ENCODE measurements at regions not wholly inside any gene's neighbourhood (a gene's known extent, or its start where the extent isn't known, plus 50 kb on each side); places are given as distances from the start of the nearest gene placed in this dataset.

DNA sequence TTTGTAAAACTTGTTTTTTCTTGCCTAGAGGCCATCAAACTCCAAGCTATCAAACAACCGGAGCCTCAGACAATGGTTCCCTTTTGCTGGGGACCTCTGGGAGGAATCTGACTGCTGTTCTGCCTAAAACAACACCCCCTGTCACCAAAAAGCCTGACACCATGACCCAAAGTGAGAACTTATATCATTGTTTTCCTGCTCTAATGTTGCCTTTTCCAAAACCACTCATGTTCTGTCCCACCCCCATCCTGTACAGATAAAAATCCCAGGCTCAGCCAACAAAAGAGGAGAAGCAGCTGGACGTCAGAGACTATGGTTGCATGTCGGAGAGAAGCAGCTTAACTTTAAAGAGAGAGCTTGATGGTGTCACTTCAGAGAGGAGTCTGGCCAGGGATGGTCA lies 327.2 kb upstream of the CXADR start:
- TF ChIP-seq, protein P1, sequence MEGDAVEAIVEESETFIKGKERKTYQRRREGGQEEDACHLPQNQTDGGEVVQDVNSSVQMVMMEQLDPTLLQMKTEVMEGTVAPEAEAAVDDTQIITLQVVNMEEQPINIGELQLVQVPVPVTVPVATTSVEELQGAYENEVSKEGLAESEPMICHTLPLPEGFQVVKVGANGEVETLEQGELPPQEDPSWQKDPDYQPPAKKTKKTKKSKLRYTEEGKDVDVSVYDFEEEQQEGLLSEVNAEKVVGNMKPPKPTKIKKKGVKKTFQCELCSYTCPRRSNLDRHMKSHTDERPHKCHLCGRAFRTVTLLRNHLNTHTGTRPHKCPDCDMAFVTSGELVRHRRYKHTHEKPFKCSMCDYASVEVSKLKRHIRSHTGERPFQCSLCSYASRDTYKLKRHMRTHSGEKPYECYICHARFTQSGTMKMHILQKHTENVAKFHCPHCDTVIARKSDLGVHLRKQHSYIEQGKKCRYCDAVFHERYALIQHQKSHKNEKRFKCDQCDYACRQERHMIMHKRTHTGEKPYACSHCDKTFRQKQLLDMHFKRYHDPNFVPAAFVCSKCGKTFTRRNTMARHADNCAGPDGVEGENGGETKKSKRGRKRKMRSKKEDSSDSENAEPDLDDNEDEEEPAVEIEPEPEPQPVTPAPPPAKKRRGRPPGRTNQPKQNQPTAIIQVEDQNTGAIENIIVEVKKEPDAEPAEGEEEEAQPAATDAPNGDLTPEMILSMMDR (IDR thresholded peaks at IDR 0.05; ENCODE audit: insufficient read depth, low read depth, low read length, missing control alignments) = no peak
- H3K4me3 ChIP-seq (ENCODE audit: low read depth, low read length) = no peak overlapping the region
- no peak for DNase-seq (ENCODE audit: low read depth)

DNA sequence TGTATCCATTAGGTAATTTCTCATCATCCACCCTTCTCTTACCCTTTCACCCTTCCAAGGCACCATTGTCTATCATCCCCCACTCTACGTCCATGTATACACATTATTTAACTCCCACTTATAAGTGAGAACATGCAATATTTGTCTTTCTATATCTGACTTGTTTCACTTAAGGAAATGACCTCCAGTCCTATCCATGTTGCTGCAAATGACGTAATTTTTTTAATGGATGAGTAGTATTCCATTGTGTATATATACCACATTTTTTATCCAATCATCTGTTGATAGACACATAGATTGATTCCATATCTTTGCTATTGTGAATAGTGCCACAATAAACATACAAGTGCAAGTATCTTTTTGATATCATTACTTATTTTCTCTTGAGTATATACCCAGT lies 322.9 kb upstream of the CXADR start:
- TF ChIP-seq, protein P1 (IDR thresholded peaks at IDR 0.05; ENCODE audit: insufficient read depth, low read depth, low read length, missing control alignments) = no peak
- H3K4me3 ChIP-seq (ENCODE audit: low read depth, low read length) = no peak overlapping the region
- DNase-seq (ENCODE audit: low read depth) = no peak

DNA sequence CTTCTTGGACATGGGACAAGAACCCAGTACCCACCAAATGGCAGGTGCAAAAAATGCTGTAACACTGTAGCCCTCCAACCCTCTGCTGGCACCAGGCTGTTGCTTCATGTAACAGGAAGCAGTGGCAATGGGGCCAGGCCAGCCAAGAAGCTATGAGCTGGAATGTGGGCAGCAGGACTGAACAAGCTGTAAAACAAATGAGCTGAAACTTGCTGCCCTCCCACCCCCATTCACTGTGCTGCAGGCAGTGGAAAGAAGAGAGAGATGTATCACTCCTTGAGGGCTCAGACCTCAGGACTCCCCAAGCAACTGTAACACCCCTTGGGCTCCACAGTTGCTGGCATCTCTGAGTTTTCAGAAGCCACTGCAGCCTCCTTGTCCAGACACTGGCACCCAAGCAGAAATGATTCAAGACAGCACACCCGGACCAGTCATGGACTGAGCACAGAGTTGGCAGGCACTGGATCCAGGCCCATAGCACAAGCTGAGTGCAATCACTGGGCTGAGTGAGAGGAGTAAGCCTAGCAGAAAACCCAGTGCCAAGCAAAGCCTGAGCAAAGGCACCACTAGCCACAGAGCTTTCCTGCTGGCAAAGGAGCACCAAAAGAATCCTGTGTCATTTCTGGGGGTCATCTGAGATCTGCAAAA lies 321.4 kb upstream of the CXADR start:
- H3K4me3 ChIP-seq (ENCODE audit: low read depth, low read length) = no peak overlapping the region
- TF ChIP-seq, protein P1 (IDR thresholded peaks at IDR 0.05; ENCODE audit: insufficient read depth, low read depth, low read length, missing control alignments) = no peak
- no peak for DNase-seq (ENCODE audit: low read depth)

DNA sequence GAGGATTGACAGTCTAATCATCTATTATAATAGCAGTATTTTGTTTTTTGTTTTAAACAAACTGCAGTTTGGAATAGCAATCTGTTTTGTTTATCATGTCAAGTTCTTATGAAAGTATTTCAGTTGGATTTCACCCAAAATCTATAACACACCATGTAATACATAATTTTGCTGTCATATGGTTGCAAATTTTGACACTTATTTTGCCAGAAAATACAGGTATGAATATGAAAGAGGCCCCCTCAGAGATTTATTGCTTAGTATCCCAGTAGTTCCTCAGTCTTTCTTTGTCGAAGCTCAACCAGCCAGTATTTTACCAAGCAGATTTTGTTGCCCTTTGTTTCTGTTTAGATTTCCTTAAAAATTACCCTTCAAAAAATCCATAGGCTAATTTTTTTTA lies 317.5 kb upstream of the CXADR start:
- no peak for DNase-seq (ENCODE audit: low read depth)
- H3K4me3 ChIP-seq (ENCODE audit: low read depth, low read length) = no peak overlapping the region
- TF ChIP-seq, protein P1 (IDR thresholded peaks at IDR 0.05; ENCODE audit: insufficient read depth, low read depth, low read length, missing control alignments) = no peak

DNA sequence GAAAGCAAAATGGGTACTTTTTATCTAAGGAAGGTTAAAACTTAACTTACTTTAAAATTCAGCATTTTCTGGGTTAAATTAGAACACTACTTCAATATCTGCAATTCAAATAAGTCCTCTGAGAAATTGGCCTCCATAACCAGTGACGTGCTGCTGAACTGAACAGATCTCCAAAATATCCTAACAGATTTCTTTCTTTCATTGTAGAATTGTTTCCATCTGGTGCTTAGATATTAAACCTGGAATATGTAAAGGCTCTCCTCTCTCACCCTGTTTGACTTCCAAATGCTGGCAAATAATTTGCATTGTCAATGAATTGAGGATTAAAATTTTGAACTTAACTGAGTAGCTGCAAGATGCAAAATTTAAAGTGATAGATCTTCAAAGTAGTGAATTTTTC lies 316.9 kb upstream of the CXADR start:
- TF ChIP-seq, protein P1 (IDR thresholded peaks at IDR 0.05; ENCODE audit: insufficient read depth, low read depth, low read length, missing control alignments) = no peak
- DNase-seq (ENCODE audit: low read depth) = no peak

DNA sequence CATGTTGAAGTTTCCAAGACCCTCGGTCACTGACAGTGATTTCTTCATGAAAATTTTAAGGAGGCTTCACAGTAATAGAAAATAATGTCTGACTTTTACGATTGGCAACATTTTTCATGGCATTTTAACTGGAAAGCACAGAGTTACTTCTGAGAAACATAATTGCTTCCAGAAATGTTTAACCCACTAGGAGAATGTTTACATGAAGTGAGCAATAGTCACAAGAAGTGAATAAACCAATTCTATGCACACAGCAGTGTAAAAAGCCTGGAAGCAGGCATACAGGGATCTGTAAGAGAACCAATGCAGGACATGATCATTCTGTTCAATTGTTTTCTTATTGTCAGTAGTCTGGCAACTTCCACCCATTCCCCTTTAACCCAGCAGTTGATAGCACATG lies 316.2 kb upstream of the CXADR start:
- TF ChIP-seq, protein P1 (IDR thresholded peaks at IDR 0.05; ENCODE audit: insufficient read depth, low read depth, low read length, missing control alignments) = no peak
- no peak overlapping the region for H3K4me3 ChIP-seq (ENCODE audit: low read depth, low read length)
- DNase-seq (ENCODE audit: low read depth) = no peak

More for the DNA sequence above, 316.9 kb upstream of the CXADR start:
- H3K4me3 ChIP-seq (ENCODE audit: low read depth, low read length) = no peak overlapping the region

DNA sequence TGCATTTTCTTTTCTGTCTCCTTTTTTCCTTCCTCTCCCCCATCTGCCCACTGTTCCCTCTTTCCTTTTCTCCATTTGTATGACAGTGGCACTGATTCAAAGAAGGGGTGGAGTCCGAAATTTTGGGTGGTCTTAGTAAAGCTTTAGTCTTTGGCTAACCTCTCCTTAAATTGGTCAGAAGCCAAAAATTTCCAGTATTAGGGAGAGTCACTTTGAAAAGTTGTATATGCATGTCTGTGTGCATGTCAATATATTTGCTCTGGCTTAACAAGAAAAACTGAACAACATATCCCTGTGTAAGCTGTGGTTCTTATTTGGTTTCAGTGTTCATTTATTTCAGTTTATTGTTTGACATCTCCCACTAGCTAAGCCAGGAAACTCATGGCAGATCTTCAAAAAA lies 314.8 kb upstream of the CXADR start:
- TF ChIP-seq, protein P1 (IDR thresholded peaks at IDR 0.05; ENCODE audit: insufficient read depth, low read depth, low read length, missing control alignments) = no peak
- no peak for DNase-seq (ENCODE audit: low read depth)
- no peak overlapping the region for H3K4me3 ChIP-seq (ENCODE audit: low read depth, low read length)
